Stomach (tissue), 4 donors: ENCODE measurements at regions not wholly inside any gene's neighbourhood (a gene's known extent, or its start where the extent isn't known, plus 50 kb on each side); places are given as distances from the start of the nearest gene placed in this dataset.

Experiments used
- POLR2A ChIP-seq, 4 donors: fragments of 450-650 bp; IDR thresholded peaks; one replicate each; pipeline ENCODE4 v1.6.1; 2016; ENCODE audit warnings: antibody characterized with exemption in 4 of 4, control low read depth in 2 of 4, mild to moderate bottlenecking in 1 of 4, moderate library complexity in 1 of 4
- TF ChIP-seq, protein P1 (sequence below), 7 experiments: fragments of 450-650 bp in 4 of 7; fragments of 200-600 bp in 3 of 7; sonication (generic) in 3 of 7; IDR thresholded peaks; one replicate each; pipeline ENCODE4 v1.5.1; 2016 to 2019; ENCODE audit warnings: antibody characterized with exemption in 7 of 7, control low read depth in 2 of 7, mild to moderate bottlenecking in 1 of 7

DNA sequence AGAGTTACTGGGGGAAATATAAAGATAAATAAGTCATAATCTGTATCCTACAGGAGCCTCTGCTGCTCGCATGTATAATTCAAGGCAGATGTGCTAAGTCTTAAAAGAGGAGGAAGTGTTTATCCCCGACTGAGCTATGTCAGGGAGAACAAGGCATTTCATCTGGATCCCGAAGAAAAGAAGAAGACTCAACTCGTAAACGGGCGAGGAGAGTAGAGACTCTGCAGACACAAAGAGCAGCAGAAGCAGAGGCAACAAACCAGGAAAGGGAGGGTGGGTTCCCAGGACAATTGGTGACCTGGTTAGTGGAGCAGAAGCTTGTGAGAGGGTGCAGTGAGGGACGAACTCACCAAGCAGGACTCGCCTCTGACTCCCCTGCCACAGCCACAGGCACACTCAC is 368.6 kb downstream of the EIPR1 start:
- no peak for TF ChIP-seq POLR2A (IDR thresholded peaks at IDR 0.05)
- TF ChIP-seq, protein P1, sequence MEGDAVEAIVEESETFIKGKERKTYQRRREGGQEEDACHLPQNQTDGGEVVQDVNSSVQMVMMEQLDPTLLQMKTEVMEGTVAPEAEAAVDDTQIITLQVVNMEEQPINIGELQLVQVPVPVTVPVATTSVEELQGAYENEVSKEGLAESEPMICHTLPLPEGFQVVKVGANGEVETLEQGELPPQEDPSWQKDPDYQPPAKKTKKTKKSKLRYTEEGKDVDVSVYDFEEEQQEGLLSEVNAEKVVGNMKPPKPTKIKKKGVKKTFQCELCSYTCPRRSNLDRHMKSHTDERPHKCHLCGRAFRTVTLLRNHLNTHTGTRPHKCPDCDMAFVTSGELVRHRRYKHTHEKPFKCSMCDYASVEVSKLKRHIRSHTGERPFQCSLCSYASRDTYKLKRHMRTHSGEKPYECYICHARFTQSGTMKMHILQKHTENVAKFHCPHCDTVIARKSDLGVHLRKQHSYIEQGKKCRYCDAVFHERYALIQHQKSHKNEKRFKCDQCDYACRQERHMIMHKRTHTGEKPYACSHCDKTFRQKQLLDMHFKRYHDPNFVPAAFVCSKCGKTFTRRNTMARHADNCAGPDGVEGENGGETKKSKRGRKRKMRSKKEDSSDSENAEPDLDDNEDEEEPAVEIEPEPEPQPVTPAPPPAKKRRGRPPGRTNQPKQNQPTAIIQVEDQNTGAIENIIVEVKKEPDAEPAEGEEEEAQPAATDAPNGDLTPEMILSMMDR (IDR thresholded peaks at IDR 0.05) = no peak
